GM23248 (cell line): ENCODE measurements at regions not wholly inside any gene's neighbourhood (a gene's known extent, or its start where the extent isn't known, plus 50 kb on each side); places are given as distances from the start of the nearest gene placed in this dataset.

Experiments
- DNase-seq: peaks from one replicate; pipeline ENCODE4 v3.0.0-alpha.2; 2015
- H2AFZ ChIP-seq: fragments of 200-600 bp; sonication (generic); 2 replicates; pipeline ENCODE4 v1.6.1; 2016; ENCODE audit warnings: antibody characterized with exemption
- H3F3A ChIP-seq: fragments of 200-600 bp; sonication (generic); 2 replicates; pipeline ENCODE4 v1.6.1; 2016; ENCODE audit warnings: mild to moderate bottlenecking, antibody characterized with exemption, mixed run types; ENCODE audit not compliant: insufficient read depth
- H3K27ac ChIP-seq: fragments of 200-600 bp; sonication (generic); 2 replicates; pipeline ENCODE4 v1.5.1; 2016; ENCODE audit warnings: mild to moderate bottlenecking
- H3K27me3 ChIP-seq: fragments of 200-600 bp; sonication (generic); replicated peaks from 2 replicates; pipeline ENCODE4 v1.6.1; 2016; ENCODE audit warnings: mild to moderate bottlenecking; ENCODE audit not compliant: insufficient read depth
- H3K36me3 ChIP-seq: fragments of 200-600 bp; sonication (generic); 2 replicates; pipeline ENCODE4 v1.6.1; 2016; ENCODE audit warnings: low read depth, mild to moderate bottlenecking
- H3K4me1 ChIP-seq: fragments of 200-600 bp; sonication (generic); 2 replicates; pipeline ENCODE4 v1.6.1; 2016; ENCODE audit warnings: mild to moderate bottlenecking; ENCODE audit not compliant: insufficient read depth
- H3K4me2 ChIP-seq: fragments of 200-600 bp; sonication (generic); one replicate; pipeline ENCODE4 v1.6.1; 2016; ENCODE audit warnings: mild to moderate bottlenecking; ENCODE audit not compliant: unreplicated experiment
- H3K4me3 ChIP-seq: fragments of 200-600 bp; sonication (generic); 2 replicates; pipeline ENCODE4 v1.5.1; 2016; ENCODE audit warnings: mild to moderate bottlenecking
- H3K79me2 ChIP-seq: fragments of 200-600 bp; sonication (generic); 2 replicates; pipeline ENCODE4 v1.6.1; 2016; ENCODE audit warnings: mild to moderate bottlenecking; ENCODE audit not compliant: insufficient read depth
- H3K9ac ChIP-seq: fragments of 200-600 bp; sonication (generic); 2 replicates; pipeline ENCODE4 v1.6.1; 2016; ENCODE audit warnings: mild to moderate bottlenecking
- H3K9me2 ChIP-seq: fragments of 200-600 bp; sonication (generic); 2 replicates; pipeline ENCODE4 v1.6.1; 2016; ENCODE audit warnings: mixed run types, mild to moderate bottlenecking, moderate library complexity; ENCODE audit not compliant: insufficient read depth
- H3K9me3 ChIP-seq: fragments of 200-600 bp; sonication (generic); one replicate; pipeline ENCODE4 v1.6.1; 2017; ENCODE audit warnings: low read depth
- H4K20me1 ChIP-seq: fragments of 200-600 bp; sonication (generic); 2 replicates; pipeline ENCODE4 v1.6.0; 2016; ENCODE audit not compliant: insufficient read depth
- EZH2 ChIP-seq: fragments of 200-600 bp; sonication (generic); IDR thresholded peaks from 2 replicates; pipeline ENCODE4 v1.6.1; 2018; ENCODE audit warnings: antibody characterized with exemption, mild to moderate bottlenecking; ENCODE audit not compliant: insufficient read depth, poor library complexity, severe bottlenecking
- EZH2phosphoT487 ChIP-seq: fragments of 200-600 bp; sonication (generic); IDR thresholded peaks from 2 replicates; pipeline ENCODE4 v1.6.1; 2018; ENCODE audit warnings: antibody characterized with exemption, moderate library complexity, mild to moderate bottlenecking, low read depth; ENCODE audit not compliant: insufficient read depth
- WGBS, 2 experiments: methylation state at CpG; one replicate each; pipeline ENCODE4 v1.1.6; 2015 to 2017; ENCODE audit warnings: low lambda C conversion rate in 2 of 2, low coverage in 1 of 2; ENCODE audit errors: missing lambda C conversion rate in 2 of 2; 5-methylcytosine and 5-hydroxymethylcytosine counted together
- in situ Hi-C: fragments of 300-500 bp; cut with MboI; formaldehyde crosslinking; loops from 2 replicates; pipeline ENCODE4 v1.15.0; 2020

DNA sequence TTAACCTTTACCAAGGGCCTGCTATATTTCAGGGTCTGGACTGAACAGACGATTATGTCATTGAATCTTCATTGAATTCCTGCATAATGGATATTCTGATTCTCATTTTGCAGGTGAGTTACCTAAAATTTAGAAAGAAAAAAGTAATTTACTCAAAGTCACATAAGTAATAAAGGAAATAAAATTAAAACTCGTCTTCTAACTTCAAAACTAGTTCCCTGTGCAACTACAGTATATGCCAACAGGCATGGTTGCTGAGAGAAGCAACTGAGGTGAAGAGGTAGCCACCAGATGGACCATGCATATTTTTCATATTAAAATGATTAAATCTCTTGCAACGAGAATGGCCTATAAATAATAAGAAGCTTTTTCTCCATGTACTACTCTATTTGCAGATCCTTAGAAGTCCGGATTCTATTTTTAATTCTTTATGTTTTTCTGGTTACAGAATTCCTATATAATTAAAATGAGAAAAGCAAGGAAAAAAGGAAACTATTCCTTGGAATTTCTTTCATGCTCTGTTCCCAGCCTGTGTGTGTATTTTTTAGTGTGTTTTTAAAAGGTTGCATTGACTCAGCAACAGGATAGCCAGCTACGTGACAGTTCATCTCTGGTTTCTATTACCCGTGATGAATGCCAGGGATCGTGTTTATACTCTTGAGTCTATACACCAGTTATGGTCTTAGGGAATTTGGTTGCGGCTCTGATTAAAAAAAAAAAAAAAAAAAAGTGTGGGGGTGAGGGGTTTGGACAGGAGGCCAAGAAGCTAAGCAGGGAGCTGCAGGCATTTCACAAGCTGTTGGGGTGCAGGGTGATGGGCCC lies 186.8 kb downstream of the ETS1 start:
- H3K27ac ChIP-seq: peak overlapping the region; percentile 65
- no peaks in the 10 kb centered on the region for H3K79me2 ChIP-seq
- peak overlapping the region; percentile 69 for H3K4me2 ChIP-seq
- in situ Hi-C loops: no loop called here
- H3K4me1 ChIP-seq: peaks cover 30% of the 10 kb centered on the region
- no peak overlapping the region for H2AFZ ChIP-seq
- no peaks in the 10 kb centered on the region for H3K9me3 ChIP-seq
- 35 to 38% methylated on average over 8 of the region's 8 CpGs for WGBS, 2 experiments
- H3K9me2 ChIP-seq: no peaks in the 10 kb centered on the region
- H3K9ac ChIP-seq: peak overlapping the region; percentile 45
- TF ChIP-seq EZH2phosphoT487: no peak
- TF ChIP-seq EZH2: no peak
- H3K36me3 ChIP-seq: no peaks in the 10 kb centered on the region
- H3F3A ChIP-seq: peaks cover 24% of the 10 kb centered on the region
- H4K20me1 ChIP-seq: no peaks in the 10 kb centered on the region
- peak; percentile 82 for DNase-seq
- H3K27me3 ChIP-seq: no peaks in the 10 kb centered on the region
- no peak overlapping the region; the same call in 1 of the 2 replicates for H3K4me3 ChIP-seq

DNA sequence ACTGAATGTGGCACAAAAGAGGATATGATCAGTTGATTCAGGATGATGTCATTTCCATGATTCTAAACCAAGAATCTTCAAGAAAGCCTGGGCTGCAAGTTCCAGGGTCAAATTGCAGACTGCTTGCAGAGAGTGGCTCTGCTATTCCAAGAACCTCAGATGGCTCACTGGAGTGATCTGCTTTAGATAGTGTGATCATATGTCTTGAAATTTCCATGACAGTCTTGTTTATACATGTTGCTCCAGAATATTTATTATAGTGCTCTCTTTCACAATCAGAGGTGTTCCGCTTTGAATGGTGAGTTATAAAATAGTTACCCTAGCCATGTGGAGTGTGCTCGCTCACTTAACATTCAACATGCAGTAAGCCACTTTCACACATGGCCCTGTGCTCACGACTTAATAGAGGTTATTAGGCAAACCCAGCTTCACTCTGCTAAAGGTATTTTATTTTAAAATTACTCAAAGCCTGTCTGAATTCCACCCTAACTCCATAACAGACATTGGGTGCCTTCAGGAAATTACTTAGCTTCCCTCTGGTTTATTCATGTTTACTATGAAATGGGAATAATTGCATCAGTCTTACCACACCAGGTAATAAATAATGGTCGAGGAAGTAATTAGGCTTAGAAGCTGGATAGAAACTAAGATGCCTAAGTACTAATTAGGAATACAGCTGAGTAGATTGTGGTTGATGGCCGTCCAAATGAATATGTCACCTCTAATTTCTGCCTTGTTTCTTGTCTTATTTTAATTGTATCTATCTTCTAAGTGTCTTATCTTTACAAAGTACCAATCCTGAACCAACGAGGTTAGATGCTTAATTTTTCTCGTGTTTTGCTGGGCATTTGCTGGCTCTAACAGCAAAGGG lies 187.9 kb downstream of the ETS1 start:
- WGBS, 2 experiments: 68 to 73% methylated on average over 7 of the region's 7 CpGs
- Histone ChIP-seq H3K36me3 (no peaks in the 10 kb centered on the region), H4K20me1 (no peaks in the 10 kb centered on the region), H3K27ac (peak overlapping the region; percentile 67), H3K9me2 (no peaks in the 10 kb centered on the region), H2AFZ (no peak overlapping the region), H3K79me2 (no peaks in the 10 kb centered on the region), H3K4me3 (no peak overlapping the region), H3K4me1 (peaks cover 28% of the 10 kb centered on the region), H3K9ac (peak overlapping the region; percentile 26; the same call in 1 of the 2 replicates), H3K9me3 (no peaks in the 10 kb centered on the region), H3K27me3 (no peaks in the 10 kb centered on the region), H3F3A (peaks cover 24% of the 10 kb centered on the region), H3K4me2 (peak overlapping the region; percentile 15)
- no peak for TF ChIP-seq EZH2
- no peak for TF ChIP-seq EZH2phosphoT487
- peak; percentile 81 for DNase-seq
- in situ Hi-C loops: no loop called here

DNA sequence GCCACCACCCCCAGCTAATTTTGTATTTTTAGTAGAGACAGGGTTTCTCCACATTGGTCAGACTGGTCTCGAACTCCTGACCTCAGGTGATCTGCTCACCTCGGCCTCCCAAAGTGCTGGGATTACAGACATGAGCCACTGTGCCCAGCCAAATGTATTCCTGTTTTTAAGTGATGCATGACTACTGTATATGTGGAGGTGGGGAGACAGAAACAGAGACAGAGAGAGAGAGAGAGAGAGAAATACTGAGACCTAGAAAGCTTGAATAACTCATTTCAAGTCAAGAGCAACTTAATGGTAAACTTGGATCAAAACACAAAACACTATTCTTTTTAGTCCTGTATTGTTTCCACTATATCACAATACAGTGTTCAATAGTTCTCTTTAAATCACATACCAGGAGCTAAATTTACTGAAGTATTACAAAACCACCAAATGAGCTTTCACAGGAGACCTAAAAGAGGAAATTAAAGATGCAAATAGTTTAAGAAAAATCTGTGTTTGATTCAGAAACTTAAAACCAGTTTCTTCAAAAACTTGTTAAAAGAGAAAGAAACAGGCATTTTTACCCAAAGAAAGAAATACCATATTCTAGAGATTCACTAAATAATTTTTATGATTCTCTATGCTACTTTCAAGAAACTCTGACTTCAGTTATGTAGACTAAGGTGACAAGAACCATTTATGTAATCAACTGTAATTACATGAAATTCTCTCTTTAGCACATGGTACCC lies 188.7 kb downstream of the ETS1 start:
- 71 to 98% methylated on average over 1 to 2 of the region's 2 CpGs for WGBS, 2 experiments
- Histone ChIP-seq H3K9me3 (no peaks in the 10 kb centered on the region), H3K79me2 (no peaks in the 10 kb centered on the region), H3K36me3 (no peaks in the 10 kb centered on the region), H3F3A (peaks cover 24% of the 10 kb centered on the region), H3K9me2 (no peaks in the 10 kb centered on the region), H3K27me3 (no peaks in the 10 kb centered on the region), H3K27ac (peak overlapping the region; percentile 67), H3K4me2 (peak overlapping the region; percentile 15), H3K9ac (peak overlapping the region; percentile 26), H3K4me3 (no peak overlapping the region), H2AFZ (no peak overlapping the region), H3K4me1 (peaks cover 28% of the 10 kb centered on the region), H4K20me1 (no peaks in the 10 kb centered on the region)
- in situ Hi-C loops: no loop called here
- no peak for TF ChIP-seq EZH2
- TF ChIP-seq EZH2phosphoT487: no peak
- no peak for DNase-seq

GRCh38 chr11:128397362-128397761 lies 190.0 kb downstream of the ETS1 start:
- H2AFZ ChIP-seq: no peak overlapping the region
- H3K36me3 ChIP-seq: no peaks in the 10 kb centered on the region
- no peak overlapping the region for H3K9ac ChIP-seq
- H3F3A ChIP-seq: peaks cover 24% of the 10 kb centered on the region
- TF ChIP-seq EZH2: no peak
- TF ChIP-seq EZH2phosphoT487: no peak
- H3K27ac ChIP-seq: no peak overlapping the region
- no peak overlapping the region for H3K4me2 ChIP-seq
- H3K27me3 ChIP-seq: no peaks in the 10 kb centered on the region
- H3K4me3 ChIP-seq: no peak overlapping the region
- no peaks in the 10 kb centered on the region for H3K79me2 ChIP-seq
- no peaks in the 10 kb centered on the region for H4K20me1 ChIP-seq
- H3K4me1 ChIP-seq: peaks cover 28% of the 10 kb centered on the region
- in situ Hi-C loops: no loop called here
- H3K9me3 ChIP-seq: no peaks in the 10 kb centered on the region
- H3K9me2 ChIP-seq: no peaks in the 10 kb centered on the region
- DNase-seq: no peak
- WGBS, 2 experiments: 93 to 96% methylated on average over 3 of the region's 3 CpGs
